ENCODE measurements at regions not wholly inside any gene's neighbourhood (a gene's known extent, or its start where the extent isn't known, plus 50 kb on each side); places are given as distances from the start of the nearest gene placed in this dataset.

DNA sequence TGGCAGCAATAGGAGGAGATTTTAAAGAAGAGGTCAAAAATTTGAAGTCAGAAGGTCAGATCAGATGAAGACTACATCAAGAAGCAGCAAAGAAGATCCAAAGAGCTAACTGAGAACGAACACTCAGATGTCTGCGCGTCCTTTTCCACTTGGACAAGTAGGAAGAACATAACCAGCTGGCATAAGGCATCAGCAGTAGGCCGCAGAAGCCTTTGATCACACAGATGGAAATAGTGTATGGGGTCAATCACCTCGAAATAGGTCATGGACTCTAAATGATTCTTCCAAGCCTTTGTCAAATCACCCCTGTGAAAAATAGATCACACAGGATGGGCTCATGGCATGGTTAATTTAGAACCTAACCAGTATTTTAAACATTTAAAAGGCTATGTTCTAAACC is 56.4 kb upstream of the TOM1L1 start:
- DNase-seq, result no peak

DNA sequence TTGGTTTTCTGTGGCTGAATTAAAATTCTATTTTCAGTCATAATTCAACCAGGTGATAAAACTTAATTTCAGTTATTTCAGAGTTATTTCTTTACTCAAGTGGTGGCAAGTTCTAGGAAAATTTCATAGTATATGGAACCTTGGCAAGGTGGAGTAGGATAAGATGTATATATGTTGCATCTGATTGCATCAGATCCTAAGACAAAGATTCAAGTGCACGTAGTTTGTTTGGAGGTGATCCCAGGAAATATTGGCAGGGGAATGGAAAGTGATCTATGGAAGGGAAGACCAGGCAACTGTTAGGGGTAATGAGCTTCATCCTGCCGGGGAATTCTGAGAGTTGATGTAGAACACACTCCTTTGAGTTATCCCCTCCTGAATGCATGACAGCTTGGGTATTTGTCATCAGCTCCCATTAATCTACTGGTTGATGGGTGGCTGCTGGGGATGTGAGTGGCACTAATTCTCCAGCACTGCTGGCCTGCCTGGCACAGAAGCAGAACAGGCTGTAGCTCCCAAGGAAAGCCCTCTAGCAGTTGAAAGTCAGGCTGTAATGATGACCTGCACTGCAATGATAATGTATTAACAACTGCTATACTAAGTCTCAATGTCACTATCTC is 52.2 kb upstream of the TOM1L1 start:
- no peak for DNase-seq

DNA sequence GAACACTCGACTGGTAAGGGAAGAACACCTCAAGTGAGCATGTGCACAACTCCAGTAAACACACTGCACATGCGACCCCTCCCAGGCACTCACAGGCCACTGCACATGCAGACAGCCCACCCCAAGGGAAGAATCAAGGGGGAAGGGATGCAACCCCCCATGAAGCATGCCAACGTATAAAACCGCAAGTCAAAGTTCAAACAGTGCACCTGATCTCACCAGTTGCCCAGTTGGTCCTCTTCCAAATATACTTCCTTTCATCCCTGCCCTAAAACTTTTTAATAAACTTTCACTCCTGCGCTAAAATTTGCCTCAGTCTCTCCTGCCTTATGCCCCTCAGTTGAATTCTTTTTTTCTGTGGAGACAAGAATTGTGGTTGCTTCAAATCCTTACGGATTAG is 51.0 kb upstream of the TOM1L1 start:
- DNase-seq, result no peak
